GM19452 (cell line): ENCODE measurements at regions not wholly inside any gene's neighbourhood (a gene's known extent, or its start where the extent isn't known, plus 50 kb on each side); places are given as distances from the start of the nearest gene placed in this dataset.
"Not testable (repeated sequence)": the region's sequence is repeated elsewhere in the genome, so short reads cannot be mapped to it uniquely, and the experiment has no call there.

ENCODE experiments used
- ATAC-seq: cut with Tn5 transposase; IDR thresholded peaks from one replicate; pipeline ENCODE4 v1.9.1; 2021; ENCODE audit not compliant: unreplicated experiment

DNA sequence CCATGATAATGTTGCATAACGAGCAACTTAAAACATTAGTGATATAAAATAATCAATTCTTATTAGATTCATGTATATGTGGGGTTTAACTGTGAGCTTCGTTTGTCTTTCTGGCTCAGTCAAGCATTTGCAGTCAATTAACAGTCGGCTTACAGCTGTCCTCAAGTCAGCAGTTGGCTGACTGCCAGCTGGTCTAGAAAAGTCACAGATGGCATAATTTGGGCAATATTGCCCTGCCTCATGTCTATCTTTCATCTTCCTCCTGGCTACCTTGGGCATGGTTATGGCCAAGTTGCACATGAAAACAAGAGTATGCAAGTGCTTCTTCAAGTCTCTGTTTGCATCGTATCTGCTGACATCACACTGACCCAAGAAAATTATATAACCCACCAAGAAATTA, 186.1 kb upstream of the ZWINT start:
- no peak for ATAC-seq

DNA sequence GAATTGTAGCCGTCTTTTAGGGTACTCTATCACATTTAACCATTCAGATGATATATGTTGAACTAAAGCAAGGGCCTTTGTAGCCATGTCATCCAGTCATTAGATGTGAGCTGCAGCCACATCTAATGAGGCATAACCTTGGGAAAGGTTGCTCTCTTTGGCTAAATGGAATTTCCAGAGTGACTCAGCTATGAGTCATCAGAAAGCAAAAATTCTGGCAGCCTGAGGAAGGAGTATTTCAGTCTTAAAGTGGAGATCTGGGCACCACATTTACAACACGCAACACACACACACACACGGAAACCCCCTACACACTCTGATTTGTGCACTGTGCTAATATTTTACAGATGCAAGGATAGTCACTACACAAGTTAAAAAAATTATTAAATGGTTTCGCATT, 176.9 kb upstream of the ZWINT start:
- ATAC-seq, result no peak

- ATAC-seq, result no peak
These were observed 161.1 kb upstream of the ZWINT start for GRCh38 chr10:56522166-56522565.

DNA sequence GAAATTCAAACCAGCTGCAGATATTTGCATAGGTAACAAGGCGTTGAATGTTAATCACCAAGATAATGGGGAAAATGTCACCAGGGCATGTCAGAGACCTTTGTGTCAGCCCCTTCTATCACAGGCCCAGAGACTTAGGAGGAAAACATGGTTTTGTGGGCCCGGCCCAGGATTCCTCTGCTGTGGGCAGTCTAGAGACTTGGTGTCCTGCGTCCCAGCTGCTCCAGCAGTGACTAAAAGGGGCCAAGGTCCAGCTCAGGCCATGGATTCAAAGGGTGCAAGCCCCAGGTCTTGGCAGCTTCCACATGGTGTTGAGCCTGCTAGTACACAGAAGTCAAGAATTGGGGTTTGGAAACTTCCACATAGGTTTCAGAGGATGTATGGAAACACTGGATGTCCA, 147.5 kb upstream of the ZWINT start:
- ATAC-seq, result no peak

- no peak for ATAC-seq
These were observed 146.0 kb upstream of the ZWINT start for GRCh38 chr10:56507033-56507432.

GRCh38 chr10:56505555-56505954, 144.5 kb upstream of the ZWINT start:
- ATAC-seq, result no peak

- no peak for ATAC-seq
These were observed 135.1 kb upstream of the ZWINT start for GRCh38 chr10:56496186-56496486.

GRCh38 chr10:56487746-56488145, 126.7 kb upstream of the ZWINT start:
- ATAC-seq, result no peak

GRCh38 chr10:56481521-56482091, 120.5 kb upstream of the ZWINT start:
- no peak for ATAC-seq

- no peak for ATAC-seq
These were observed 111.9 kb upstream of the ZWINT start for GRCh38 chr10:56472978-56473377.

GRCh38 chr10:56470701-56471100, 109.6 kb upstream of the ZWINT start:
- no peak for ATAC-seq

DNA sequence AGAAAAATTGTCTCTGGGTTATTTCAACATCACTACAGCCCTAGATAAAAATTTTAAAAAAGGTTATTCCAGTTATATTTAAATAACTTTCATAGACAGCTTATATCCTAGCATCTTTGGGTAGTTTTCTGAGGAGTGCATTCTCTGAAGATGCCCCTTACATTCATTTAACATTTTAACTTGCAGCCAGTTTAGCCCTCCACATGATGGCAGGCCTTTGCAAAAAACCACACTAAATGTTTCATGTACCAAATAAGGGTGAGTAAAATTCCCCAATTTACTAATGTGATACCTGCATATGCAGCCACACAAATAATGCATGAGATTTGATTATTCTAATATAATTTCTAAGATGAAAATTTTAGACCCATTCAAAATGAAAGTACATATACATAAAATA, 108.4 kb upstream of the ZWINT start:
- ATAC-seq, result no peak

GRCh38 chr10:56466005-56466404, 104.9 kb upstream of the ZWINT start:
- no peak for ATAC-seq

- ATAC-seq, result no peak
These were observed 88.7 kb upstream of the ZWINT start for GRCh38 chr10:56449770-56450169.

DNA sequence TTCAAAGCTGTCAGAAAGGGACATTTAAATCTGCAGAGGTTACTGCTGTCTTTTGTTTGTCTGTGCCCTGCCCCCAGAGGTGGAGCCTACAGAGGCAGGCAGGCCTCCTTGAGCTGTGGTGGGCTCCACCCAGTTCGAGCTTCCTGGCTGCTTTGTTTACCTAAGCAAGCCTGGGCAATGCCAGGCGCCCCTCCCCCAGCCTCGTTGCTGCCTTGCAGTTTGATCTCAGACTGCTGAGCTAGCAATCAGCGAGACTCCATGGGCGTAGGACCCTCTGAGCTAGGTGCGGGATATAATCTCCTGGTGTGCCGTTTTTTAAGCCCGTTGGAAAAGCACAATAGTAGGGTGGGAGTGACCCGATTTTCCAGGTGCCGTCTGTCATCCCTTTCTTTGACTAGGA, 86.6 kb upstream of the ZWINT start:
- not testable (repeated sequence) for ATAC-seq

- not testable (repeated sequence) for ATAC-seq
These were observed 80.3 kb upstream of the ZWINT start for GRCh38 chr10:56441337-56441736.
